ENCODE measurements at regions not wholly inside any gene's neighbourhood (a gene's known extent, or its start where the extent isn't known, plus 50 kb on each side); places are given as distances from the start of the nearest gene placed in this dataset.

DNA sequence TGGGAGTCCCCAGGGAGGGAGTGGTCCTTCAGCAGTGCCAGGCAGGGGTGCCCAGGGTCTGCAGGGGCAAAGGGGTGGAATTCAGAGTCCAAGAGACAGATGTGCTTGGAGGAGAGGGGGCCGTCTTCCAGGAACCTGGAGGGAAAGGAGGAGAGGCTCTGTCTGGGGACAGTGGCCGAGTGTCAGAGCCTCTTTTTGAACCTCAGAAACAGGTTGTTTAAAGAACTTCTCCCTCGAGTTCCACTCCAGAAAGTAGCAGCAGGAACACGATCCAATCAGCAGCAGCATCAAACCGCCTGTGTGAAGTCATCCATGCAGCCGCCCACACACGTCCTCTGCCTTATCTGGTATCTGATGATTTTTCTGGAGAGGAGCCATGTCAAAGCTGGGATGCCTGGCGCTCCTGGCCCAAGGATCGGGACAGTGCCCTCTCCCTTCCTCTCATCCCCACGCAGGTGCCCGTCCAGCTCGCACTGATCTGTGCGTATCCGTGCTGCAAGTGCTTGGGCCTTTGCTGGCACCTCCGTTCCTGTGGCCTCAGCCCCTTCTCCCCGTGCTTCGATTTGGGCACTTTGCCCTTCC is 205.1 kb downstream of the NDUFA10 start:
- TF ChIP-seq, protein P1, sequence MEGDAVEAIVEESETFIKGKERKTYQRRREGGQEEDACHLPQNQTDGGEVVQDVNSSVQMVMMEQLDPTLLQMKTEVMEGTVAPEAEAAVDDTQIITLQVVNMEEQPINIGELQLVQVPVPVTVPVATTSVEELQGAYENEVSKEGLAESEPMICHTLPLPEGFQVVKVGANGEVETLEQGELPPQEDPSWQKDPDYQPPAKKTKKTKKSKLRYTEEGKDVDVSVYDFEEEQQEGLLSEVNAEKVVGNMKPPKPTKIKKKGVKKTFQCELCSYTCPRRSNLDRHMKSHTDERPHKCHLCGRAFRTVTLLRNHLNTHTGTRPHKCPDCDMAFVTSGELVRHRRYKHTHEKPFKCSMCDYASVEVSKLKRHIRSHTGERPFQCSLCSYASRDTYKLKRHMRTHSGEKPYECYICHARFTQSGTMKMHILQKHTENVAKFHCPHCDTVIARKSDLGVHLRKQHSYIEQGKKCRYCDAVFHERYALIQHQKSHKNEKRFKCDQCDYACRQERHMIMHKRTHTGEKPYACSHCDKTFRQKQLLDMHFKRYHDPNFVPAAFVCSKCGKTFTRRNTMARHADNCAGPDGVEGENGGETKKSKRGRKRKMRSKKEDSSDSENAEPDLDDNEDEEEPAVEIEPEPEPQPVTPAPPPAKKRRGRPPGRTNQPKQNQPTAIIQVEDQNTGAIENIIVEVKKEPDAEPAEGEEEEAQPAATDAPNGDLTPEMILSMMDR (IDR thresholded peaks at IDR 0.05), result no peak
- TF ChIP-seq POLR2A (IDR thresholded peaks at IDR 0.05), result no peak
